HG03196 (cell line): ENCODE measurements at regions not wholly inside any gene's neighbourhood (a gene's known extent, or its start where the extent isn't known, plus 50 kb on each side); places are given as distances from the start of the nearest gene placed in this dataset.

Experiments
- ATAC-seq: cut with Tn5 transposase; IDR thresholded peaks from one replicate; pipeline ENCODE4 v1.9.1; 2021; ENCODE audit not compliant: unreplicated experiment

GRCh38 chr6:98783578-98783977 is 50.8 kb upstream of the POU3F2 start:
- ATAC-seq: no peak
